Erythroblast (primary cell): ENCODE measurements at regions not wholly inside any gene's neighbourhood (a gene's known extent, or its start where the extent isn't known, plus 50 kb on each side); places are given as distances from the start of the nearest gene placed in this dataset.
"Not testable (repeated sequence)": the region's sequence is repeated elsewhere in the genome, so short reads cannot be mapped to it uniquely, and the experiment has no call there.

ENCODE experiments used
- DNase-seq, 2 experiments: peaks; one replicate each; lab custom pipeline; 2025; lab: John Stamatoyannopoulos, UW
- GATA1 ChIP-seq: IDR thresholded peaks from 2 replicates; pipeline ENCODE4 v1.6.1; 2011; ENCODE audit warnings: low read depth, mild to moderate bottlenecking, control low read depth, low read length, moderate library complexity
- POLR2A ChIP-seq: IDR thresholded peaks from 2 replicates; pipeline ENCODE4 v1.6.1; 2011; ENCODE audit warnings: mild to moderate bottlenecking, low read length

GRCh38 chr13:44860454-44860853, 128.8 kb downstream of the NUFIP1 start:
- no peak for DNase-seq
- TF ChIP-seq GATA1 (no peak), POLR2A (no peak)

DNA sequence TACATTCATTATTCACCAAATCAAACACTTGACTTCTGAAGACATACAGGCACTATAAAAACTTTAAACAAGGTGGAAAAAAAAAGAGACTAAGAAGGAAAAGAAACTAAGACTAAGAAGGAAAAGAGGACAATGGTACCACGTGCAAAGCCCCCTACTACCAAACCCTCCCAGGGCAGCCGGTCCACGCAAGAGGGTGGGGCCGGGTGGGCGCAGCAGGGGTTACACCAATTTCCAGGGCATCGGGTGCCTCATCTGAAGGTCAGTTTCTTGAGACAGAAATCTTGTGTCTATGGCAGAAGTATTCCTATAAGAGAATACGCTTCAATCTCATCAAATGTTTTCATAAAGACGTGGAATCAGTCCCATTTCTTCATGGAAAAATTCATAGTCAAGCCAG, 131.5 kb downstream of the NUFIP1 start:
- no peak for DNase-seq
- TF ChIP-seq POLR2A (no peak), GATA1 (no peak)

GRCh38 chr13:44857061-44857460, 132.2 kb downstream of the NUFIP1 start:
- DNase-seq = no peak
- no peak for TF ChIP-seq GATA1
- no peak for TF ChIP-seq POLR2A

DNA sequence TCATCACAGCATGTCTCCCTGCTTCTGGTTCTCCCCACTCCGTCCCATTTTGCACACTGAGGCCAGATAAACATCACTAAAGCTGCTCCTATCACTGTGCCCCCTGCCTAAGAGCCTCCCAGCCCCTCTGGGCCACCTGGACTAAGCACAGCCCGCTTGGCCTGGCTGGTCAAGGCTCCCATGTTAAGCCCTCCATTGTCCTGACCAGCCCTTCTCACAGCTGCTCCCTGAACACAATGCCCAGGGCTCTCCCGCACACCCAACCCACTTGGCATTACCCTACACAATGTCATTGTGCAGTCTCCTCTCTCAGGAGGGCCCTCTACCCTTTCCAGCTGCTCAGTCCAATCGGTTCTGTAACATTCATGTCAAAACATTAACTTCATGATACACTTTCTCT, 133.4 kb downstream of the NUFIP1 start:
- TF ChIP-seq GATA1 (no peak), POLR2A (no peak)
- no peak for DNase-seq

- TF ChIP-seq GATA1 = no peak
- TF ChIP-seq POLR2A = no peak
- no peak for DNase-seq
Observed at GRCh38 chr13:44854313-44855060, 134.8 kb downstream of the NUFIP1 start.

DNA sequence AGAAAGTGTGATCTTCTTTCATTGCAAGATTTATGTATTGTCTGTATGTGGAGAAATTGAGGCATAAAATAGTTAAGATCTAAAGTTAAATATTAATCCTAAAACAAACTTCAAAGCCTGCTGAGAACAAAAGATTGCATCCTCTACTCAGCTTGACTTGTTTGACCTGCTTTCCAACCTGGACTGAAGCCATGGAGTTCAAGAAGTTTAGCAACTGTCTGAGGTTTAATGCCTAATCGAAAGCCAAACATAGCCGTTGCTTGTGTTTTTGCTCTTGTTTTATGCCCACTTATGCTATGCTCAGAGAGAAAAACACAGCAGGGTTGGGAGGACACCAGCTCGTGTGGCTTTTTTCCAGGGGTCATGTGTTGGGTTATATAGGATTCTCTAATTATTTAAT, 135.6 kb downstream of the NUFIP1 start:
- TF ChIP-seq POLR2A (no peak), GATA1 (no peak)
- no peak for DNase-seq

DNA sequence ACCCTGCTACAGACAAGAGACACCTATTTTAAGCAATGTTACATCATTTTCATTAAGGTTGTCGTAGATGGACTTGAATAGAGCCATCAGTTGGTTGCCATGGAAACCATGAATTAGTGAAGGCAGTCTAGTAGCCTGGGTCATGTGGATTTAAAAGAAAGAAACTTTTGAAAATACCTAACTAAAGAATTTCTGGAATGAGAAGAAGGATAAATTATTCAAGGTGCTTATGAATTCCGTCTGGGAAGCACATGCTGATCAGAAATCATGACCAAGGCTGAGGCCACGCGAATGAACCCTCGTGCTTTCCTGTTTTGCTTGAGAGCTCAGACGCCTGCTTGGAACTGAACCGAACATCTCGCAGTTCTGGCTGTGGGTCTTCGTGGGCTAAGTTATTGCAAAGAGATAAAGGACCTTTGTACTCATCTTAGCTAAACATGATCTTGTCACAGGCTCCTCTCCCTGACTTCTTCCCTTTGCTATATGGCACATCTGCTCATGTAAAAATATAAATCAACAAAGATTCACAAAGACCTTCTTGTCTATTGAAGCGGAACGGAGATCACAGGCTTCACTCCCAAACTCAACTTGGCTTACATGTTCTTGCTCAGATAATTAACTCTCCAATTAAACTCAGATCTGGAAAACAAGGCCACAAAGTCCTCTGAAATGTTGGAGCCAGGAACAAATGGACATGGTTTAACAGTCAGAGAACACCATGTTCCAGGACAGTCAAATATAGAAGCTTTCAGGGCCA, 140.2 kb downstream of the NUFIP1 start:
- no peak for TF ChIP-seq POLR2A
- TF ChIP-seq GATA1 = no peak
- DNase-seq = no peak

- DNase-seq = not testable (repeated sequence)
Observed at GRCh38 chr13:44845281-44846058, 143.8 kb downstream of the NUFIP1 start.

GRCh38 chr13:44844786-44845185, 144.5 kb downstream of the NUFIP1 start:
- no peak for TF ChIP-seq POLR2A
- no peak for DNase-seq

DNA sequence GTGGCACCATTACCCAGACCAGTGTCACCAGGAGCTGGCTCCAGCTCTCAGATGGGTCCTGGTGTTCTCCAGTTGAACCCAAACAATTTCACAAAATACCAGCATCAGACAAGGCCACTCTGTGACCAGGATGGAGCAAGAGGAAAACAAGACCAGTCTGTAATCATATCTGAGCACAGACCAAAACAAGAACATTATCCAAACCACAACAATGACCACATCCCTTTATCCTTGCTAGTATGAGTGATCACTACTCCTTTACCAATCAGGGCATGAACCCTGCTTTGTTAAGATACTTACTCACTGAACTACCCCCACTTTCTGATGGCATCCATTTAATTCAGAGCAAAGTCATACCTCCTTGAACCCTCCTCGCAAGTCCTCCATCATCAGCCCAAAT, 145.9 kb downstream of the NUFIP1 start:
- TF ChIP-seq GATA1 (no peak), POLR2A (no peak)
- DNase-seq = no peak

DNA sequence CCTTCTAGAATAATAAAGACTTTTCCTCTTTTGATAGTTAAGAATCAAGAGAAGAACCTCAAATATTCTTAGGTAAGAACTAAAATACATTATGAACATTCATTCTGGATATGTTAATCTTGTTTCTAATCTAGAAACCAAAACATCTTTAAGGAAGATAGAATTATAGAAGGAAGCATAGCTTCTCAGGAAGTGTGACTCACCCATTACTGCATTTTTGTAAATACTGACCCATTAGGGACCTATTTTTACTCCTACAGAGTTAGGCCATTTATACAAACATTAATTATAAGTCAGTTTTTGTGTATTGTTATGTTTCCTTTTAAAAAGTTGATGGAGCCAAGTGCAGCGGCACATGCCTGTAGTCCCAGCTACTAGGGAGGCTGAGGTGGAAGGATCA, 147.1 kb downstream of the NUFIP1 start:
- no peak for TF ChIP-seq POLR2A
- TF ChIP-seq GATA1 = no peak
- DNase-seq = no peak

- DNase-seq = no peak
- TF ChIP-seq POLR2A (no peak), GATA1 (no peak)
Observed at GRCh38 chr13:44840131-44840530, 149.1 kb downstream of the NUFIP1 start.

DNA sequence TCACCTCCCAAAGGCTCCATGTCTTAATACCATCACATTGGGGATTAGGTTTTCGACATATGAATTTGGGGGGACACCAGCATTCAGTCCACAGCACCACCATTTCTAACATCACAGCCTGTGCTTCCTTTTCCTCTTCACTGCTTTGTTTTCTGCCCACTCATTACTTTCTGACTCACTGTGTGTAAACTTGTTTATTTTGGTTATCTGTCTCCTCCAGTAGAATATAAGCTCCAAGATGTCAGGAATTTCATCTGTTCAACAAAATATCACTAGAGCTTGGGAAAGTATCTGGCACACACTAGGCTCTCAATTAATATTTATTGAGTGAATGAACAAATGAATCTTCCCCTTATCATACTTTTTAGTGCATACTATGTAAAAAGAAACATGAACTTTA, 152.0 kb downstream of the NUFIP1 start:
- no peak for TF ChIP-seq POLR2A
- TF ChIP-seq GATA1 = no peak
- DNase-seq = no peak

GRCh38 chr13:44834404-44834803, 154.9 kb downstream of the NUFIP1 start:
- TF ChIP-seq POLR2A (no peak), GATA1 (no peak)
- no peak for DNase-seq
